Hepatocyte (in vitro differentiated cells): ENCODE measurements at regions not wholly inside any gene's neighbourhood (a gene's known extent, or its start where the extent isn't known, plus 50 kb on each side); places are given as distances from the start of the nearest gene placed in this dataset.

Experiments
- DNase-seq: peaks from one replicate; pipeline ENCODE4 v3.0.0-alpha.2; 2016; ENCODE audit warnings: low spot score
- H2AFZ ChIP-seq: fragments of 200-600 bp; sonication (generic); 2 replicates; pipeline ENCODE4 v1.6.0; 2016; ENCODE audit warnings: antibody characterized with exemption, mild to moderate bottlenecking
- H3K27ac ChIP-seq: fragments of 200-600 bp; sonication (generic); 2 replicates; pipeline ENCODE4 v1.5.1; 2016; ENCODE audit warnings: mild to moderate bottlenecking
- H3K27me3 ChIP-seq: fragments of 200-600 bp; sonication (generic); 2 replicates; pipeline ENCODE4 v1.6.1; 2016
- H3K36me3 ChIP-seq: fragments of 200-600 bp; sonication (generic); replicated peaks from 2 replicates; pipeline ENCODE4 v1.5.1; 2016; ENCODE audit warnings: low read depth; ENCODE audit not compliant: insufficient read depth
- H3K4me1 ChIP-seq: fragments of 200-600 bp; sonication (generic); 2 replicates; pipeline ENCODE4 v1.5.1; 2016; ENCODE audit warnings: mild to moderate bottlenecking, moderate library complexity; ENCODE audit not compliant: insufficient read depth
- H3K4me2 ChIP-seq: fragments of 200-600 bp; sonication (generic); 2 replicates; pipeline ENCODE4 v1.6.0; 2016
- H3K4me3 ChIP-seq: fragments of 200-600 bp; sonication (generic); 2 replicates; pipeline ENCODE4 v1.5.1; 2016; ENCODE audit warnings: mild to moderate bottlenecking
- H3K79me2 ChIP-seq: fragments of 200-600 bp; sonication (generic); 2 replicates; pipeline ENCODE4 v1.6.0; 2017; ENCODE audit warnings: mild to moderate bottlenecking
- H3K9me2 ChIP-seq: fragments of 200-600 bp; sonication (generic); replicated peaks from 2 replicates; pipeline ENCODE4 v1.6.0; 2017; ENCODE audit warnings: mild to moderate bottlenecking; ENCODE audit not compliant: insufficient read depth
- H3K9me3 ChIP-seq: fragments of 200-600 bp; sonication (generic); 2 replicates; pipeline ENCODE4 v1.5.1; 2016; ENCODE audit warnings: low read depth, mild to moderate bottlenecking
- H4K20me1 ChIP-seq: fragments of 200-600 bp; sonication (generic); 2 replicates; pipeline ENCODE4 v1.6.0; 2016; ENCODE audit warnings: mild to moderate bottlenecking; ENCODE audit not compliant: insufficient read depth, poor library complexity, severe bottlenecking
- CTCF ChIP-seq: fragments of 200-600 bp; sonication (generic); IDR thresholded peaks from 2 replicates; pipeline ENCODE4 v1.5.1; 2016; ENCODE audit warnings: antibody characterized with exemption, mild to moderate bottlenecking; ENCODE audit not compliant: poor library complexity
- EZH2 ChIP-seq: fragments of 200-600 bp; sonication (generic); IDR thresholded peaks from 2 replicates; pipeline ENCODE4 v1.6.1; 2016; ENCODE audit warnings: antibody characterized with exemption, mild to moderate bottlenecking, borderline replicate concordance
- EZH2phosphoT487 ChIP-seq: fragments of 200-600 bp; sonication (generic); IDR thresholded peaks from one replicate; pipeline ENCODE4 v1.6.1; 2018; ENCODE audit warnings: antibody characterized with exemption, mild to moderate bottlenecking, low read depth, moderate library complexity; ENCODE audit not compliant: unreplicated experiment, severe bottlenecking
- WGBS: methylation state at CpG from one replicate; pipeline ENCODE4 v1.1.6; 2016; ENCODE audit warnings: low lambda C conversion rate; ENCODE audit errors: missing lambda C conversion rate; 5-methylcytosine and 5-hydroxymethylcytosine counted together

GRCh38 chr6:104017410-104018381 is 842.0 kb downstream of the HACE1 start:
- 97% methylated on average over 6 of the region's 6 CpGs for WGBS
- Histone ChIP-seq H3K79me2 (no peaks in the 10 kb centered on the region), H3K36me3 (no peaks in the 10 kb centered on the region), H2AFZ (no peak overlapping the region), H3K9me2 (no peaks in the 10 kb centered on the region), H3K9me3 (no peaks in the 10 kb centered on the region), H3K27ac (no peak overlapping the region), H3K4me3 (no peak overlapping the region), H4K20me1 (no peaks in the 10 kb centered on the region), H3K4me2 (no peak overlapping the region), H3K27me3 (no peaks in the 10 kb centered on the region), H3K4me1 (no peaks in the 10 kb centered on the region)
- TF ChIP-seq EZH2: no peak
- no peak for TF ChIP-seq CTCF
- TF ChIP-seq EZH2phosphoT487: no peak
- DNase-seq: no peak

GRCh38 chr6:104014163-104014959 is 845.4 kb downstream of the HACE1 start:
- Histone ChIP-seq H3K4me1 (no peaks in the 10 kb centered on the region), H2AFZ (no peak overlapping the region), H3K4me2 (no peak overlapping the region), H3K79me2 (no peaks in the 10 kb centered on the region), H3K9me2 (no peaks in the 10 kb centered on the region), H3K27ac (no peak overlapping the region), H3K27me3 (no peaks in the 10 kb centered on the region), H3K36me3 (no peaks in the 10 kb centered on the region), H4K20me1 (no peaks in the 10 kb centered on the region), H3K4me3 (no peak overlapping the region), H3K9me3 (no peaks in the 10 kb centered on the region)
- TF ChIP-seq CTCF: no peak
- TF ChIP-seq EZH2phosphoT487: no peak
- TF ChIP-seq EZH2: no peak
- no peak for DNase-seq
- 91% methylated on average over 2 of the region's 2 CpGs for WGBS

- no peaks in the 10 kb centered on the region for H3K36me3 ChIP-seq
Observed at GRCh38 chr6:104013312-104013971, 846.3 kb downstream of the HACE1 start.

More at GRCh38 chr6:104013312-104013971, 846.3 kb downstream of the HACE1 start:
- no peaks in the 10 kb centered on the region for H3K4me1 ChIP-seq
- no peak overlapping the region for H2AFZ ChIP-seq
- TF ChIP-seq CTCF (no peak), EZH2 (no peak), EZH2phosphoT487 (no peak)
- H3K9me2 ChIP-seq: no peaks in the 10 kb centered on the region
- H3K27me3 ChIP-seq: no peaks in the 10 kb centered on the region
- H3K79me2 ChIP-seq: no peaks in the 10 kb centered on the region
- H3K9me3 ChIP-seq: no peaks in the 10 kb centered on the region
- H3K27ac ChIP-seq: no peak overlapping the region
- no peak for DNase-seq
- H3K4me3 ChIP-seq: no peak overlapping the region
- H4K20me1 ChIP-seq: no peaks in the 10 kb centered on the region
- 69% methylated on average over 2 of the region's 2 CpGs for WGBS
- no peak overlapping the region for H3K4me2 ChIP-seq
